LNCAP (cell line): ENCODE measurements at regions not wholly inside any gene's neighbourhood (a gene's known extent, or its start where the extent isn't known, plus 50 kb on each side); places are given as distances from the start of the nearest gene placed in this dataset.

Experiments
- CTCF ChIP-seq: fragments of 450-650 bp; IDR thresholded peaks from 2 replicates; pipeline ENCODE4 v1.5.1; 2017; ENCODE audit warnings: mild to moderate bottlenecking

- TF ChIP-seq CTCF = no peak
Observed at GRCh38 chr3:193797566-193797965, 204.6 kb downstream of the OPA1 start.

GRCh38 chr3:193798051-193798450 is 205.0 kb downstream of the OPA1 start:
- no peak for TF ChIP-seq CTCF

GRCh38 chr3:193800138-193801043 is 207.4 kb downstream of the OPA1 start:
- TF ChIP-seq CTCF = no peak

- TF ChIP-seq CTCF = no peak
Observed at GRCh38 chr3:193801097-193801496, 208.1 kb downstream of the OPA1 start.

GRCh38 chr3:193803288-193803687 is 210.3 kb downstream of the OPA1 start:
- no peak for TF ChIP-seq CTCF

- no peak for TF ChIP-seq CTCF
Observed at GRCh38 chr3:193805448-193805847, 212.4 kb downstream of the OPA1 start.

GRCh38 chr3:193808317-193808716 is 215.3 kb downstream of the OPA1 start:
- TF ChIP-seq CTCF = no peak
